Stimulated activated CD4-positive, alpha-beta T cell treated with anti-CD3 and anti-CD28 coated beads, Interleukin-4, amount 100 ng/mL, for 1 hour (primary cell): ENCODE measurements at regions not wholly inside any gene's neighbourhood (a gene's known extent, or its start where the extent isn't known, plus 50 kb on each side); places are given as distances from the start of the nearest gene placed in this dataset.
"Not testable (repeated sequence)": the region's sequence is repeated elsewhere in the genome, so short reads cannot be mapped to it uniquely, and the experiment has no call there.

ENCODE experiments used
- DNase-seq: peaks from one replicate; pipeline ENCODE4 v3.0.0-alpha.2; 2020

- no peak for DNase-seq
These were observed 1106.0 kb downstream of the RPIA start for GRCh38 chr2:89797320-89798038.

GRCh38 chr2:89801207-89801606, 1109.7 kb downstream of the RPIA start:
- not testable (repeated sequence) for DNase-seq

GRCh38 chr2:89806363-89806762, 1114.9 kb downstream of the RPIA start:
- not testable (repeated sequence) for DNase-seq

GRCh38 chr2:89811295-89811694, 1119.8 kb downstream of the RPIA start:
- no peak for DNase-seq

GRCh38 chr2:89811910-89812309, 1120.4 kb downstream of the RPIA start:
- not testable (repeated sequence) for DNase-seq

- DNase-seq: not testable (repeated sequence)
These were observed 1122.9 kb downstream of the RPIA start for GRCh38 chr2:89814359-89814758.

- no peak for DNase-seq
These were observed 1127.4 kb downstream of the RPIA start for GRCh38 chr2:89818873-89819272.

- DNase-seq: no peak
These were observed 1128.3 kb downstream of the RPIA start for GRCh38 chr2:89819809-89820208.

GRCh38 chr2:89820248-89820647, 1128.8 kb downstream of the RPIA start:
- no peak for DNase-seq

- DNase-seq: no peak
These were observed 1130.0 kb downstream of the RPIA start for GRCh38 chr2:89821455-89821945.

GRCh38 chr2:89822342-89822741, 1130.9 kb downstream of the RPIA start:
- DNase-seq: not testable (repeated sequence)

GRCh38 chr2:89823556-89823955, 1132.1 kb downstream of the RPIA start:
- no peak for DNase-seq

- no peak for DNase-seq
These were observed 1133.6 kb downstream of the RPIA start for GRCh38 chr2:89825034-89825433.

- DNase-seq: not testable (repeated sequence)
These were observed 1135.3 kb downstream of the RPIA start for GRCh38 chr2:89826741-89827140.

- not testable (repeated sequence) for DNase-seq
These were observed 1136.4 kb downstream of the RPIA start for GRCh38 chr2:89827829-89828228.

GRCh38 chr2:89828416-89828815, 1136.9 kb downstream of the RPIA start:
- not testable (repeated sequence) for DNase-seq

GRCh38 chr2:89828961-89829631, 1137.6 kb downstream of the RPIA start:
- not testable (repeated sequence) for DNase-seq

GRCh38 chr2:89829828-89830227, 1138.4 kb downstream of the RPIA start:
- no peak for DNase-seq

- DNase-seq: not testable (repeated sequence)
These were observed 1139.1 kb downstream of the RPIA start for GRCh38 chr2:89830341-89831218.

- DNase-seq: no peak
These were observed 1140.4 kb downstream of the RPIA start for GRCh38 chr2:89831641-89832498.

GRCh38 chr2:89833116-89833779, 1141.8 kb downstream of the RPIA start:
- no peak for DNase-seq

- no peak for DNase-seq
These were observed 1142.3 kb downstream of the RPIA start for GRCh38 chr2:89833780-89834117.
